ENCODE measurements at regions not wholly inside any gene's neighbourhood (a gene's known extent, or its start where the extent isn't known, plus 50 kb on each side); places are given as distances from the start of the nearest gene placed in this dataset.

- Histone ChIP-seq H2BK5ac (ENCODE audit: low read depth, low read length, poor library complexity, severe bottlenecking) (no peak overlapping the region), H3K79me1 (replicated peaks; ENCODE audit: low read length, poor library complexity, severe bottlenecking) (no peaks in the 10 kb centered on the region), H3K4me1 (ENCODE audit: control insufficient read depth, insufficient read depth, low read depth, low read length) (no peaks in the 10 kb centered on the region), H3K18ac (ENCODE audit: low read depth in 1 of 2, low read length in 2 of 2) (no peak overlapping the region), H4K91ac (ENCODE audit: low read length) (no peak overlapping the region), H3K36me3 (ENCODE audit: control insufficient read depth in 1 of 2, insufficient read depth in 2 of 2, low read depth in 1 of 2, low read length in 2 of 2) (no peaks in the 10 kb centered on the region), H2BK12ac (ENCODE audit: low read length in 2 of 2) (no peak overlapping the region), H3K4me2 (ENCODE audit: low read length, poor library complexity, severe bottlenecking) (no peak overlapping the region), H2BK120ac (ENCODE audit: low read depth, low read length) (no peak overlapping the region), H3K27me3 (ENCODE audit: control insufficient read depth in 1 of 2, insufficient read depth in 1 of 2, low read length in 2 of 2) (peaks cover 0 to 6% of the 10 kb centered on the region in 2 experiments), H2AFZ (ENCODE audit: low read depth, low read length) (no peak overlapping the region), H3K4ac (ENCODE audit: low read depth in 1 of 2, low read length in 2 of 2) (no peak overlapping the region), H2BK15ac (ENCODE audit: low read depth, poor library complexity, severe bottlenecking) (no peak overlapping the region), H3K14ac (ENCODE audit: low read length in 2 of 2) (no peak overlapping the region), H3K27ac (ENCODE audit: low read length, poor library complexity, severe bottlenecking) (no peak overlapping the region), H2AK5ac (ENCODE audit: low read length, severe bottlenecking) (no peak overlapping the region), H4K8ac (ENCODE audit: low read length) (no peak overlapping the region), H3K4me3 (ENCODE audit: insufficient read depth in 1 of 2, low read depth in 1 of 2, low read length in 2 of 2) (peak overlapping the region in 1 of 2 experiments; percentile 69), H3K9me3 (ENCODE audit: control insufficient read depth, low read length) (no peaks in the 10 kb centered on the region), H3K23ac (ENCODE audit: low read length in 2 of 2) (no peak overlapping the region), H3K9ac (ENCODE audit: low read length) (peak overlapping the region; percentile 70)
- WGBS: 36% methylated on average over 2 of the region's 3 CpGs
- DNase-seq: no peak
Measured at GRCh38 chr16:73166947-73167550, 119.1 kb upstream of the ZFHX3 start.

GRCh38 chr16:73166441-73166851 lies 118.5 kb upstream of the ZFHX3 start:
- Histone ChIP-seq H2BK120ac (ENCODE audit: low read depth, low read length) (no peak overlapping the region), H3K36me3 (ENCODE audit: control insufficient read depth in 1 of 2, insufficient read depth in 2 of 2, low read depth in 1 of 2, low read length in 2 of 2) (no peaks in the 10 kb centered on the region), H3K18ac (ENCODE audit: low read depth in 1 of 2, low read length in 2 of 2) (no peak overlapping the region), H3K9me3 (ENCODE audit: control insufficient read depth, low read length) (no peaks in the 10 kb centered on the region), H3K79me1 (replicated peaks; ENCODE audit: low read length, poor library complexity, severe bottlenecking) (no peaks in the 10 kb centered on the region), H2BK12ac (ENCODE audit: low read length in 2 of 2) (no peak overlapping the region), H4K91ac (ENCODE audit: low read length) (no peak overlapping the region), H2AFZ (ENCODE audit: low read depth, low read length) (no peak overlapping the region), H3K4ac (ENCODE audit: low read depth in 1 of 2, low read length in 2 of 2) (no peak overlapping the region), H2AK5ac (ENCODE audit: low read length, severe bottlenecking) (no peak overlapping the region), H3K4me2 (ENCODE audit: low read length, poor library complexity, severe bottlenecking) (no peak overlapping the region), H3K27me3 (ENCODE audit: control insufficient read depth in 1 of 2, insufficient read depth in 1 of 2, low read length in 2 of 2) (peaks cover 0 to 6% of the 10 kb centered on the region in 2 experiments), H3K9ac (ENCODE audit: low read length) (peak overlapping the region; percentile 70), H4K8ac (ENCODE audit: low read length) (no peak overlapping the region), H2BK5ac (ENCODE audit: low read depth, low read length, poor library complexity, severe bottlenecking) (no peak overlapping the region), H3K14ac (ENCODE audit: low read length in 2 of 2) (no peak overlapping the region), H3K23ac (ENCODE audit: low read length in 2 of 2) (no peak overlapping the region), H2BK15ac (ENCODE audit: low read depth, poor library complexity, severe bottlenecking) (no peak overlapping the region), H3K27ac (ENCODE audit: low read length, poor library complexity, severe bottlenecking) (no peak overlapping the region), H3K4me1 (ENCODE audit: control insufficient read depth, insufficient read depth, low read depth, low read length) (no peaks in the 10 kb centered on the region), H3K4me3 (ENCODE audit: insufficient read depth in 1 of 2, low read depth in 1 of 2, low read length in 2 of 2) (peak overlapping the region in 1 of 2 experiments; percentile 69)
- WGBS: 50% methylated on average over 5 of the region's 5 CpGs
- DNase-seq: no peak

GRCh38 chr16:73163238-73163815 lies 115.4 kb upstream of the ZFHX3 start:
- H3K4me1 ChIP-seq (ENCODE audit: control insufficient read depth, insufficient read depth, low read depth, low read length): no peaks in the 10 kb centered on the region
- no peak overlapping the region for H2BK12ac ChIP-seq (ENCODE audit: low read length in 2 of 2)
- no peak overlapping the region for H2BK120ac ChIP-seq (ENCODE audit: low read depth, low read length)
- H4K91ac ChIP-seq (ENCODE audit: low read length): no peak overlapping the region
- H3K79me1 ChIP-seq (replicated peaks; ENCODE audit: low read length, poor library complexity, severe bottlenecking): no peaks in the 10 kb centered on the region
- no peak overlapping the region for H3K4me3 ChIP-seq (ENCODE audit: insufficient read depth in 1 of 2, low read depth in 1 of 2, low read length in 2 of 2)
- no peak overlapping the region for H3K18ac ChIP-seq (ENCODE audit: low read depth in 1 of 2, low read length in 2 of 2)
- H3K14ac ChIP-seq (ENCODE audit: low read length in 2 of 2): no peak overlapping the region
- H3K27me3 ChIP-seq (ENCODE audit: control insufficient read depth in 1 of 2, insufficient read depth in 1 of 2, low read length in 2 of 2): peaks cover 0 to 2% of the 10 kb centered on the region in 2 experiments
- peaks cover 5% of the 10 kb centered on the region for H3K9me3 ChIP-seq (ENCODE audit: control insufficient read depth, low read length)
- no peak overlapping the region for H3K4me2 ChIP-seq (ENCODE audit: low read length, poor library complexity, severe bottlenecking)
- no peak overlapping the region for H3K23ac ChIP-seq (ENCODE audit: low read length in 2 of 2)
- no peak overlapping the region for H3K4ac ChIP-seq (ENCODE audit: low read depth in 1 of 2, low read length in 2 of 2)
- H2BK5ac ChIP-seq (ENCODE audit: low read depth, low read length, poor library complexity, severe bottlenecking): no peak overlapping the region
- H3K36me3 ChIP-seq (ENCODE audit: control insufficient read depth in 1 of 2, insufficient read depth in 2 of 2, low read depth in 1 of 2, low read length in 2 of 2): no peaks in the 10 kb centered on the region
- peak; percentile 17 for DNase-seq
- no peak overlapping the region for H4K8ac ChIP-seq (ENCODE audit: low read length)
- H3K27ac ChIP-seq (ENCODE audit: low read length, poor library complexity, severe bottlenecking): no peak overlapping the region
- no peak overlapping the region for H2AK5ac ChIP-seq (ENCODE audit: low read length, severe bottlenecking)
- H2BK15ac ChIP-seq (ENCODE audit: low read depth, poor library complexity, severe bottlenecking): no peak overlapping the region
- no peak overlapping the region for H3K9ac ChIP-seq (ENCODE audit: low read length)
- WGBS: 68% methylated on average over 5 of the region's 5 CpGs
- H2AFZ ChIP-seq (ENCODE audit: low read depth, low read length): no peak overlapping the region

GRCh38 chr16:73161977-73162376 lies 114.0 kb upstream of the ZFHX3 start:
- Histone ChIP-seq H2AK5ac (ENCODE audit: low read length, severe bottlenecking) (no peak overlapping the region), H2BK120ac (ENCODE audit: low read depth, low read length) (no peak overlapping the region)

More at GRCh38 chr16:73161977-73162376, 114.0 kb upstream of the ZFHX3 start:
- Histone ChIP-seq H3K27ac (ENCODE audit: low read length, poor library complexity, severe bottlenecking) (no peak overlapping the region), H3K79me1 (replicated peaks; ENCODE audit: low read length, poor library complexity, severe bottlenecking) (no peaks in the 10 kb centered on the region), H2BK15ac (ENCODE audit: low read depth, poor library complexity, severe bottlenecking) (no peak overlapping the region), H2BK12ac (ENCODE audit: low read length in 2 of 2) (no peak overlapping the region), H3K9ac (ENCODE audit: low read length) (no peak overlapping the region), H3K4me1 (ENCODE audit: control insufficient read depth, insufficient read depth, low read depth, low read length) (no peaks in the 10 kb centered on the region), H2AFZ (ENCODE audit: low read depth, low read length) (no peak overlapping the region), H3K4me2 (ENCODE audit: low read length, poor library complexity, severe bottlenecking) (no peak overlapping the region), H3K36me3 (ENCODE audit: control insufficient read depth in 1 of 2, insufficient read depth in 2 of 2, low read depth in 1 of 2, low read length in 2 of 2) (no peaks in the 10 kb centered on the region), H3K4me3 (ENCODE audit: insufficient read depth in 1 of 2, low read depth in 1 of 2, low read length in 2 of 2) (no peak overlapping the region), H3K27me3 (ENCODE audit: control insufficient read depth in 1 of 2, insufficient read depth in 1 of 2, low read length in 2 of 2) (no peaks in the 10 kb centered on the region), H3K18ac (ENCODE audit: low read depth in 1 of 2, low read length in 2 of 2) (no peak overlapping the region), H3K14ac (ENCODE audit: low read length in 2 of 2) (peak overlapping the region in 1 of 2 experiments; percentile 7), H3K4ac (ENCODE audit: low read depth in 1 of 2, low read length in 2 of 2) (no peak overlapping the region), H3K23ac (ENCODE audit: low read length in 2 of 2) (no peak overlapping the region), H4K8ac (ENCODE audit: low read length) (no peak overlapping the region), H3K9me3 (ENCODE audit: control insufficient read depth, low read length) (peaks cover 5% of the 10 kb centered on the region), H2BK5ac (ENCODE audit: low read depth, low read length, poor library complexity, severe bottlenecking) (no peak overlapping the region), H4K91ac (ENCODE audit: low read length) (no peak overlapping the region)
- DNase-seq: no peak
- WGBS: 84% methylated on average over 4 of the region's 4 CpGs

All from mesenchymal stem cell (in vitro differentiated cells and primary cell).